ENCODE measurements at regions not wholly inside any gene's neighbourhood (a gene's known extent, or its start where the extent isn't known, plus 50 kb on each side); places are given as distances from the start of the nearest gene placed in this dataset.
"Not testable (repeated sequence)": the region's sequence is repeated elsewhere in the genome, so short reads cannot be mapped to it uniquely, and the experiment has no call there.

GRCh38 chr10:20616056-20616671 is 280.9 kb downstream of the NEBL start:
- no peak for DNase-seq (ENCODE audit: low spot score)

GRCh38 chr10:20615395-20615794 is 281.7 kb downstream of the NEBL start:
- no peak for DNase-seq (ENCODE audit: low spot score)

GRCh38 chr10:20614911-20615310 is 282.2 kb downstream of the NEBL start:
- no peak for DNase-seq (ENCODE audit: low spot score)

GRCh38 chr10:20608503-20608902 is 288.6 kb downstream of the NEBL start:
- DNase-seq (ENCODE audit: low spot score): no peak

GRCh38 chr10:20606985-20607384 is 290.1 kb downstream of the NEBL start:
- DNase-seq (ENCODE audit: low spot score): no peak

GRCh38 chr10:20601941-20602461 is 295.1 kb downstream of the NEBL start:
- DNase-seq (ENCODE audit: low spot score): no peak

GRCh38 chr10:20598590-20598989 is 298.5 kb downstream of the NEBL start:
- peak; percentile 93 for DNase-seq (ENCODE audit: low spot score)

DNA sequence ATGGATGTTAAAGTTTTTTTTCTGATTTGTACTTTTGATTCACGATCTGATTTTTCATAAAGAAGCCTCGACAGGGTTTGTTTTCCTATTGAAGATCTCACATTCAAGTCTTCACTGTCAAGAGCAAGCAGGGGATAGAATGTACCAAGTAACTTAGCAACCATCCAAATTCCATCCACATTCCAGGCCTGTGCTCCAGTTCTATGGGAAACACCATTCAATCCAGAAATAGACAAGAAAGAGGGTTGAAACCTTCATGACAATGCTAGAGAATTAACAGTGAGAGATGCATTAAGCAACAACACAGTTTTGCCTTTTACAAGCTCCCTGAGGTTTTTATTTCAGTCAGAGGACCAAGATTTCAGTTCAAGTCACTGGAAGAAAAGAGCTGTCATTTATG is 300.2 kb downstream of the NEBL start:
- peak; percentile 41 for DNase-seq (ENCODE audit: low spot score)

GRCh38 chr10:20596065-20596755 is 300.9 kb downstream of the NEBL start:
- DNase-seq (ENCODE audit: low spot score): peak; percentile 59

GRCh38 chr10:20593649-20594048 is 303.5 kb downstream of the NEBL start:
- peak; percentile 30 for DNase-seq (ENCODE audit: low spot score)

DNA sequence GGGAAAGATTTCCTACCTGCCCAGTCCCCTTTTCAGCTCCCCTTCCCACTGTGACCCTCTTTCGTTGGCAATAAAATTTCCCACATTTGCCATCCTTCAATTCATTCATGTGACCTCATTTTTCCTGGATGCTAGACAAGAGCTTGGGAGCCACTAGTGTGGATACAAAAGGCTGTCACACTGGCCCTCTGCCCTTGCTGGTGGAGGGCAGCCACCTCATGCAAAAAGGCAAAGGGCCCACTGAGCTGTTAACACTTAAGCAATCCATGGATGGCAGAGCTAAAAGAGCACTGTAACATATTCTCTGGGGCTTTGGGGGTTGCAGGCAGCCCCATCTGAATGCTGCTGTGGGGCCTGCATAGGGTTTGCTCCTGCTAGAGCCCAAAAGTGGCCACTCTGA is 315.1 kb downstream of the NEBL start:
- no peak for DNase-seq (ENCODE audit: low spot score)

DNA sequence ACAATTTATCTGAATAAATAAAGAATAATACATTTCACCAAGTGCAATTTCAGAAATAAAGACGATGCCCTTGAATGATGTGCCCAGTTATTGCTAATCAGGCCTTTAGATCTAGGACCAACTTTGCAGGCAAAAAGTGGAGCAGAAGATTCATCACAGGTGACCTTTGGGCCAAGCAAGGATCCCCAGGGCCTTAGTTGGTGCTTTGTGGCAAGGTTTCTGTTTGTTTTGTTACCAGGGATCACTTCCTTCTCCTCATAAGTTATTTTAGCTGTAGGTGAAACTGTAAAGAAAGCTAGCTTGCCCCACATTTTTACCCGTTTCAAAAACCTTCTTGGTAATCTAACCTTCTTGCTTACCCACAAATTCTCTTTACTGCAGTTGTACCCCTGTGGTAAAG is 323.2 kb downstream of the NEBL start:
- DNase-seq (ENCODE audit: low spot score): no peak

- DNase-seq (ENCODE audit: low spot score): not testable (repeated sequence)
These were observed 341.1 kb downstream of the NEBL start for GRCh38 chr10:20555990-20556389.

- no peak for DNase-seq (ENCODE audit: low spot score)
These were observed 344.7 kb downstream of the NEBL start for GRCh38 chr10:20552382-20552781.

- no peak for DNase-seq (ENCODE audit: low spot score)
These were observed 345.4 kb downstream of the NEBL start for GRCh38 chr10:20551761-20552160.

GRCh38 chr10:20535897-20536881 is 360.9 kb downstream of the NEBL start:
- DNase-seq (ENCODE audit: low spot score): no peak

DNA sequence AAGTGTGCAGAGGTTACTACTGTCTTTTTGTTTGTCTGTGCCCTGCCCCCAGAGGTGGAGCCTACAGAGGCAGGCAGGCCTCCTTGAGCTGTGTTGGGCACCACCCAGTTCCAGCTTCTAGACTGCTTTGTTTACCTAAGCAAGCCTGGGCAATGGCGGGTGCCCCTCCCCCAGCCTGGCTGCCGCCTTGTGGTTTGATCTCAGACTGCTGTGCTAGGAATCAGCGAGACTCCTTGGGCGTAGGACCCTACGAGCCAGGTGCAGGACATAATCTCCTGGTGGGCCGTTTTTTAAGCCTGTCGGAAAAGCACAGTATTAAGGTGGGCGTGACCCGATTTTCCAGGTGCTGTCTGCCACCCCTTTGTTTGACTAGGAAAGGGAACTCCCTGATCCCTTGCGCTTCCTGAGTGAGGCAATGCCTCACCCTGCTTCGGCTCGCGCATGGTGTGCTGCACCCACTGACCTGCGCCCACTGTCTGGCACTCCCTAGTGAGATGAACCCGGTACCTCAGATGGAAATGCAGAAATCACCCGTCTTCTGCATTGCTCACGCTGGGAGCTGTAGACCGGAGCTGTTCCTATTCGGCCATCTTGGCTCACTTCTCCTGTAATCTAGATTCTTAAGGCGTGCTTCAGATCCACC is 365.7 kb downstream of the NEBL start:
- DNase-seq (ENCODE audit: low spot score): not testable (repeated sequence)

GRCh38 chr10:20521186-20521585 is 375.9 kb downstream of the NEBL start:
- DNase-seq (ENCODE audit: low spot score): no peak

- DNase-seq (ENCODE audit: low spot score): no peak
These were observed 381.5 kb downstream of the NEBL start for GRCh38 chr10:20515654-20516053.

GRCh38 chr10:20512631-20513030 is 384.5 kb downstream of the NEBL start:
- no peak for DNase-seq (ENCODE audit: low spot score)

DNA sequence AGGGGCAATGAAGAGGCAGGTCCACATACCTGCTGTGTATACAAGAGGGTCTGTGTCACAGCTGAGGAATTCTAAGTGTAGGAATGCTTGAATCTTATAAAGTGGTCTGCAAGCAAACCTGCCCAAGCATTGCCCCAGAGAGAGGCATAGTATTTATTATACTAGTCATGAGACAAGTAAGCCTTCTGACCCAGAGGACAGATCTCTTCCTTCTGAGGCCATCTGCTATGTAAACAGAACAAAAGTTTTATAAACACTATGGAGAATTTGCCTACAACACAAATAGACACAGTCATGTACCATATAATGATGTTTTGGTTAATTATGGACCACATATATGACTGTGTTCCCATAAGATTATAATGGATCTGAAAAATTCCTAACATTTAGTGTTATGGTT is 388.2 kb downstream of the NEBL start:
- DNase-seq (ENCODE audit: low spot score): no peak

All from A172 (cell line).